OCI-LY7 (cell line): ENCODE measurements at regions not wholly inside any gene's neighbourhood (a gene's known extent, or its start where the extent isn't known, plus 50 kb on each side); places are given as distances from the start of the nearest gene placed in this dataset.

ENCODE experiments used
- CTCF ChIP-seq: fragments of 200-600 bp; sonication (generic); conservative IDR thresholded peaks from 2 replicates; pipeline ENCODE4 v1.5.1; 2014; ENCODE audit warnings: mild to moderate bottlenecking, antibody characterized with exemption, low read length, moderate library complexity, mixed read lengths
- EZH2phosphoT487 ChIP-seq: fragments of 200-600 bp; sonication (generic); IDR thresholded peaks from 2 replicates; pipeline ENCODE4 v1.6.1; 2018; ENCODE audit warnings: low read depth, borderline replicate concordance, mild to moderate bottlenecking, mixed run types, antibody characterized with exemption, low read length, moderate library complexity, mixed read lengths

GRCh38 chr3:73797311-73797710 lies 172.6 kb upstream of the PDZRN3 start:
- TF ChIP-seq CTCF (no peak), EZH2phosphoT487 (no peak)
